Epithelial cell of proximal tubule (primary cell): ENCODE measurements at regions not wholly inside any gene's neighbourhood (a gene's known extent, or its start where the extent isn't known, plus 50 kb on each side); places are given as distances from the start of the nearest gene placed in this dataset.

Experiments
- DNase-seq: peaks from one replicate; pipeline ENCODE4 v3.0.0-alpha.2; 2011; ENCODE audit warnings: low read depth
- H3K4me3 ChIP-seq: 2 replicates; pipeline ENCODE4 v1.5.1; 2011; ENCODE audit warnings: low read depth, mild to moderate bottlenecking, low read length
- TF ChIP-seq, protein P1 (sequence below): conservative IDR thresholded peaks from 2 replicates; pipeline ENCODE4 v1.5.1; 2012; ENCODE audit warnings: low read depth, mild to moderate bottlenecking, low read length

GRCh38 chr20:33915726-33916331 lies 77.9 kb upstream of the RALY start:
- no peak for DNase-seq

DNA sequence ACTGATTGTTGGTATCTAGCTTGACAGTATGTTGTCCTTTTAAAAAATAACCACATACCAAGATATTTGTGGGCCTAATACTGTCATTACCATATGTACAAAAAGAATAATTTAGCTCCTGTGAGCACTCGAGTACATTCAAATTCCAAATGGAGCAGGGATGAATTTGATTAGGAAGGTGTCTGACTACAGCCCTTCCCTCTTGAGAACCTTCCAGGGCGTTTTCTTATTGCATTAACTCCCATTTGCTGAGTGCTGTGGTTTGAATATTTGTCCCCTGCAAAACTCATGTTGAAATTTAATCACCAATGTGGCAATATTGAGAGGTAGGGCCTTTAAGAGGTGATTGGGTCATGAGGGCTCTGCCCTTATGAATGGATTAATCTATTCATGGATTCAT lies 76.9 kb upstream of the RALY start:
- no peak overlapping the region for H3K4me3 ChIP-seq
- TF ChIP-seq, protein P1, sequence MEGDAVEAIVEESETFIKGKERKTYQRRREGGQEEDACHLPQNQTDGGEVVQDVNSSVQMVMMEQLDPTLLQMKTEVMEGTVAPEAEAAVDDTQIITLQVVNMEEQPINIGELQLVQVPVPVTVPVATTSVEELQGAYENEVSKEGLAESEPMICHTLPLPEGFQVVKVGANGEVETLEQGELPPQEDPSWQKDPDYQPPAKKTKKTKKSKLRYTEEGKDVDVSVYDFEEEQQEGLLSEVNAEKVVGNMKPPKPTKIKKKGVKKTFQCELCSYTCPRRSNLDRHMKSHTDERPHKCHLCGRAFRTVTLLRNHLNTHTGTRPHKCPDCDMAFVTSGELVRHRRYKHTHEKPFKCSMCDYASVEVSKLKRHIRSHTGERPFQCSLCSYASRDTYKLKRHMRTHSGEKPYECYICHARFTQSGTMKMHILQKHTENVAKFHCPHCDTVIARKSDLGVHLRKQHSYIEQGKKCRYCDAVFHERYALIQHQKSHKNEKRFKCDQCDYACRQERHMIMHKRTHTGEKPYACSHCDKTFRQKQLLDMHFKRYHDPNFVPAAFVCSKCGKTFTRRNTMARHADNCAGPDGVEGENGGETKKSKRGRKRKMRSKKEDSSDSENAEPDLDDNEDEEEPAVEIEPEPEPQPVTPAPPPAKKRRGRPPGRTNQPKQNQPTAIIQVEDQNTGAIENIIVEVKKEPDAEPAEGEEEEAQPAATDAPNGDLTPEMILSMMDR: no peak

More at GRCh38 chr20:33915726-33916331, 77.9 kb upstream of the RALY start:
- TF ChIP-seq, protein P1: peak; percentile 69
- H3K4me3 ChIP-seq: no peak overlapping the region

GRCh38 chr20:33917831-33918525 lies 75.7 kb upstream of the RALY start:
- H3K4me3 ChIP-seq: no peak overlapping the region
- no peak for DNase-seq
- TF ChIP-seq, protein P1: no peak

More for the DNA sequence above, 76.9 kb upstream of the RALY start:
- no peak for DNase-seq

DNA sequence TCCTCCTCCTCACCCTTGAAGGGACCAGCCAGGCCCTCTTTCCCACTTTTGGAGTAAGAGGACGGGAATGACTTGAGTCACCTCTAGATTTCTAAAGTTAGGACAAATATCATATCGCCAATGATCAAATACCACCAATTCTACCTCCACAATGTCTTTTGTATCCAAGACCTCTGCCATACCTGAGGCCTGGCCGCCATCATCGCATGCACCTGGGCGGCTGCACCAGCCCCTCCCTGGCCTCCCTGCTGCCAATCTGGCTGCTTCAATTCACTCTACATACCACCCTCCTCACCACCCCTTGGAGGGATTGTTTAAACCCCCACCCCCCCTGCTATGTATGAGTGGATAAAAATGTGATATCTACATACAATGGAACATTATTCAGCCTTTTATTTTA lies 75.0 kb upstream of the RALY start:
- TF ChIP-seq, protein P1: no peak
- no peak for DNase-seq
- H3K4me3 ChIP-seq: no peak overlapping the region

DNA sequence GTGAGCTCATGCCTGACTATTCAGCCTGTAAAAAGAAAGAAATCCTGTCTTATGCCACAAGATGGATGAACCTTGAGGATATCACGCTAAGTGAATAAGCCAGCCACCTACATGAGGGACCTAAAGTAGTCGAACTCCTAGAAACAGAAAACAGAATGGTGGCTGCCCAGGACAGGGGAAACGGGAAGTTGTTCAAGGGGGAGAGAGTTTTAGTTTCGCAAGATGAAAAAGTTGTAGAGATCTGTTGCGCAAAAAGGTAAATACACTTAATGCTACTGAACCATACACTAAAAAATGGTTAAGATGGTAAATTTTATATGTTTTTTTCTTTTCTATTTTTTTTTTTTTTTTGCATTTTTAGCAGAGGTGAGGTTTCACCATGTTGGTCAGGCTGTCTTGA lies 74.1 kb upstream of the RALY start:
- TF ChIP-seq, protein P1: no peak
- no peak overlapping the region for H3K4me3 ChIP-seq
- no peak for DNase-seq

DNA sequence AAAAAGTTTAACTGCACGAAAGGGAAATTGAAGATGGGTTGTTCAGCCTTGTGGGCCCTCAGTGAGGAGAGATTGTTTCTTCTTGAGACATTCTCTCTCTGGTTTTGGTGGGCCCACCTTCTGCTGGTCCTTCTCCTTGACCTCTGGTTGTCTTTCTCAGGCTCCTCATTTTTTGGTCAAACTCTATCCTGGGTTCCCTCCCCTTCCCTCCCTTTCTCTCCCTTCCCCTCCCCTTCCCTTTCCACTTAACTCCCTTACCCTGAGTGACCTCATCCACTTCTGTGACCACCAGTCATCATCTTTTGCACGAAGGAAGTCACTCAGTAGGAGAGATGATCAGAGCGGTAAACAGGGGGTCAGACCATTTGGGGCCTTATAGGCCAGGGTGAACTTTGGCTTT lies 71.5 kb upstream of the RALY start:
- DNase-seq: no peak
- TF ChIP-seq, protein P1: no peak

DNA sequence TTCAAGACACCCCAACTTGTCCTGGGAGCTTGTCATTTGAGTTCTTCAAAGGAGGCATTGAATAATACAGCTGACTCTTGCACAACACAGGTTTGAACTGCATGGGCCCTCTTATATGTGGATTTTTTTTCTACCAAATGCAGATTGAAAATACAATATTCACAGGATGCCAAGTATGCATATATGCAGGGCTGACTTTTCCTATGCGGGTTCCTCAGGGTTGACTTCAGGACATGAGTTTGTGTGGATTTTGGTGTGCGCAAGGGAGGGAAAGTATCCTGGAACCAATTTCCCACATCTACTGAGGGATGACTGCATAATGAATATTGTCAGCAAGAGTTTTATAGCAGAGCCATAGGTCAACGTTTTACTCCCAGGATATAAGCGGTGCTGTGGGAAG lies 70.0 kb upstream of the RALY start:
- no peak overlapping the region for H3K4me3 ChIP-seq
- no peak for DNase-seq
- TF ChIP-seq, protein P1: no peak

More for the DNA sequence above, 71.5 kb upstream of the RALY start:
- no peak overlapping the region for H3K4me3 ChIP-seq
